NCI-H510A treated with DMSO at 0.1 percent for 48 hours (cell line): ENCODE measurements at regions not wholly inside any gene's neighbourhood (a gene's known extent, or its start where the extent isn't known, plus 50 kb on each side); places are given as distances from the start of the nearest gene placed in this dataset.
A peak's percentile ranks its signal among the peaks of the same experiment; 100 is the strongest.

Experiments
- DNase-seq: peaks from one replicate; lab custom pipeline; 2025; lab: John Stamatoyannopoulos, UW

DNA sequence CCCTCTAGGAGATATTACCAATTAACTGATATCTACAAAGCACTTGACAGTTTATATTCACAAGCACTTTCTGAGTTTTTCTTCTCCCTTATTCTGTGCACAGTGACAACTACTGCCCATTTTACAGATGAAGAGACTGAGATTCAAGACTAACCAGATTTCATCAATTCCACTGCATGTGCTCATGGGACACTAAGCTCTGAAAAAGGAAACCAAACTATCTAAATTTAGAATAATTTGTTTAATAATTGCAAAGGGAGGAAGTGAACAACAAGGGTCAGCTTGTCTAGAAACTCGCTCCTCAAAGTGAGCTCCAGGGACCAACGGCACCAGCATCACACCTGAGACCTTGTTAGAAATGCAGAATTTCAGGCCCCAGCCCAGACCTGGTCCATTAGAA, 50.8 kb upstream of the MYLIP start:
- DNase-seq: no peak

- DNase-seq: no peak
Measured at GRCh38 chr6:16069671-16070070, 59.2 kb upstream of the MYLIP start.

DNA sequence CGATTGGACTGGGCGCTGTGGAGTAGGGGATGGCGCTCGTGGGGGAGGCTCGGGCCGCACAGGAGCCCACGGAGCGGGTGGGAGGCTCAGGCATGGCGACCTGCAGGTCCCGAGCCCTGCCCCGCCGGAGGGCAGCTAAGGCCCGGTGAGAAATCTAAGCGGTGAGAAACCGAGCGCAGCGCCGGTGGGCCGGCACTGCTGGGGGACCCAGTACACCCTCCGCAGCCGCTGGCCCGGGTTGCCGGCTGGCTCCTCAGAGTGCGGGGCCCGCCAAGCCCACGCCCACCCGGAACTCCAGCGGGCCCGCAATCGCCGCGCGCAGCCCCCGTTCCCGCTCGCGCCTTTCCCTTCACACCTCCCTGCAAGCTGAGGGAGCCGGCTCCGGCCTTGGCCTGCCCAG, 59.7 kb upstream of the MYLIP start:
- DNase-seq: no peak

GRCh38 chr6:16067568-16067967, 61.3 kb upstream of the MYLIP start:
- DNase-seq: no peak

DNA sequence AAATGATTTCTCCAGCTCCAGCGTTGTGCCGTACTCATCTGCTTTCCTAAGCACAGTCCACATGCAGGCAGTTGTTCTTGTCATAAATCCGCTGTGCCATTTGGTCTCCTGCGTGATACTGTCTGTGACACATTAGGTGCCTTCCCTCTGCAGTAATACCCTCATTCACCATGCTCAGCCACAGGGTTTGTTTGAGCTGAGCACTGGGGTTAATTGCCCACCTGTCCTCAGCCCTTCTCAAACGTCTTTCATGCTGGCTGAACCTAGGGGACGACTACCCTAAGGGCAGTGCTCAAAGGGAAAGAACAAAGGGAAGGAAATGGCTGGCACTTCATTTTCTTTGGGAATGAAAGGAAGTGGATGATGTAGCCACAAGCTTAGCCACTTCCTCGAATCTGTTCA, 64.2 kb upstream of the MYLIP start:
- peak; percentile 13 for DNase-seq

DNA sequence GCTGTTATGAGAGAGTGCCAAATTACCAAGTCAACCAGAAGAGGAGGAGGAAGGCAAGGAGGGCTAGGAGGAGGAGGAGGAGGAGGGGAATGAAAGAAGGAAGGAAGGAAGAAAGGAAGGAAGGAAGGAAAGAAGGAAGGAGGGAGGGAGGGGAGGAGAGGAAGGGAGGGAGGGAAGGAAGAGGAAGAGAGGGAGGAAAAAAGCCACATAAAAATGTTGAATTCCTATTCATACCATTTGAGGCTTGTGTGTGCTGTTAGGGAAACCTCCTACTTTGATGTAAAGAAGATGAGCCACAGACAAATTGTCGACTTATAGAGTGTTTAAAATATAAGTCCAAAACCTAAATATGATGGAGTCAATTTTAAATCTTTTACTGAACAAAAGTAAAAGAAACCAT, 65.3 kb upstream of the MYLIP start:
- no peak for DNase-seq

DNA sequence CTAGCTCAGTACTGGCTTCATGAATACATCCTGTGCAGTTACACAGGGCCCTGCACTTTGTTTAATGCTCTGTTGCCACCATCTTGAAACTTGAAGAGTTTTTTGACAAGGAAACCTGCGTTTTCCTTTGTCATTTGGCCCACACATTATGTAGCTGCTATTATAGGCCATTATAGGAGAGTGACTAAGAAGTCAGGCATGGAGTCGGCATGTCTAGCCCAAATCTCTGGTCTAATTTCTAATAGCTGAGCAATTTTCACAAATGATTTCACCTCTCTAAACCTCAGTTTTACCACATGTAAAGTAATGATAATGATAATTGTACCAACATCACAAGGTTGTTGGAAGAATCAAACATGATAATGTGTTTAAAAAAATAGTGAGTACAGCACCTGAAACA, 67.1 kb upstream of the MYLIP start:
- no peak for DNase-seq

GRCh38 chr6:16060039-16060438, 68.8 kb upstream of the MYLIP start:
- DNase-seq: peak; percentile 49

- peak; percentile 94 for DNase-seq
Measured at GRCh38 chr6:16059496-16059895, 69.4 kb upstream of the MYLIP start.

DNA sequence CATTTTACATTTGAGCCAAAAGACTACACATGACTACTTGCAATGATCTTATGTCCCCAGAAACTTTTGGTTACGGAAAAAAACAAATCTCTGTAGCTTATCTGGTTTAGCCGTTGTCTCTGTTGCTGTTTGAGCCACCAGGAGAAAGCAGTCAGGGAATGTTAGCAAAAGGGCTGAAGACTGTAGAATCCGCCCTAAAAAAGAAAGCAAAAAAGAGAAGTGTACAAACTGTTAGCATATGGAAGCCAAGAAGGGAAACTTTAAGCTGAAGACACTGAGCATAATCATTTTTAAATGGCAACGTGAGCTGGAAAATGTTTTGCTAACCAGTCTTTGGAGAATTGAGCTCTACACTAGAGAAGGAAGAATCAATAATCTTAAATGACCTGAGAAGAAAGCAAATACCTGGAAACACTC, 69.9 kb upstream of the MYLIP start:
- peak; percentile 18 for DNase-seq

DNA sequence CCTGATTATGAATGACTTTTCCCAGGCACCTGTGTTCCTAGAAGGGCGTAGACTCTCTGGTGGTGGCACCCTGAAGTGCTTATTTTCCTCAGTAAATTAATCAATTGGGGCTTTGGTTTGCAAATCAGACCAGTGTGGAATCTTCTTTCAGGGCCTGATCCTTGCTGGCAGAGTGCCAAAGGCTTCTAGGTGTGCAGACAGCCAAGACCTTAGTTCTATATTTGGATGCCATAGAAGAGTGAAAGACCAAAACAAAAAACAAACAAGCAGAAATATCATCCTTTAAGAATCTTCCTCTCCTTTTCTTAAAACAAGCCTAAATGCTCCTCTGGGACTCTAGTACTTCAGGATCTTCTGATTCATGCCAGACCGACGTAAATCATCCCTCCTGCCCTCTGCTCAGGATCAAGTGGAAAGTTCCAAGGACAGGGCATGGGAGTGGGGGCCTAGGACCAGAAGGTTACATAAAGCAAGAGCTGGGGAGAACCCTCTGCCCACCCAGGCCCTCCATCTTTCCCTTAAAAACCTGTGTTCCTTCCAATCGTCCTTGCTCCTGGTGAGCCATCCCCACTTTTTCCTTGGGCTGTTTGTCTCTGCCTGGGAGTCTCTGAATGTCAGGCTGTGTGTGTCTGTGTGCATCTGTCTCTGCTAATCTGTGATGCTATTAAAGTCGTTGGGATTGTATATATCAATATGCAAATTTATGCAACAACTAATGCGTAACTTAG, 70.5 kb upstream of the MYLIP start:
- peak; percentile 16 for DNase-seq

DNA sequence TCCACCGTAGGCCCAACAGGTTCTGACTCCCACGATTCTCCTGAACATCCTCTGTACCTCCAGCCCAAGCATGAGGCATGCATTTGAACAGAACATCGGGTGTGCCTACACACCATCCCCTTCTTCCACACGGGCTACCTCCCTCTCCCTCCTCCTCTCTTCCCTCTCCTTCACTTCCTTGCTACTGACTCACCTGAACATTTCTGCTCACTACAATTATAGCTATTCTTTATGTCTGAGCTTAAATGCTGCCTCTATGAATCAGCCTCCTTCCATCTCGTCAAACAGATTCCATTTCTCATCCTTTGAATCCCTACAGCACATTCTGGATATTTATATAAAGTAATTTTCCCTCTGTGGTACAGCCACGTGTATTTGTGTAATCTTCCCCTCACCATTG, 71.4 kb upstream of the MYLIP start:
- no peak for DNase-seq

DNA sequence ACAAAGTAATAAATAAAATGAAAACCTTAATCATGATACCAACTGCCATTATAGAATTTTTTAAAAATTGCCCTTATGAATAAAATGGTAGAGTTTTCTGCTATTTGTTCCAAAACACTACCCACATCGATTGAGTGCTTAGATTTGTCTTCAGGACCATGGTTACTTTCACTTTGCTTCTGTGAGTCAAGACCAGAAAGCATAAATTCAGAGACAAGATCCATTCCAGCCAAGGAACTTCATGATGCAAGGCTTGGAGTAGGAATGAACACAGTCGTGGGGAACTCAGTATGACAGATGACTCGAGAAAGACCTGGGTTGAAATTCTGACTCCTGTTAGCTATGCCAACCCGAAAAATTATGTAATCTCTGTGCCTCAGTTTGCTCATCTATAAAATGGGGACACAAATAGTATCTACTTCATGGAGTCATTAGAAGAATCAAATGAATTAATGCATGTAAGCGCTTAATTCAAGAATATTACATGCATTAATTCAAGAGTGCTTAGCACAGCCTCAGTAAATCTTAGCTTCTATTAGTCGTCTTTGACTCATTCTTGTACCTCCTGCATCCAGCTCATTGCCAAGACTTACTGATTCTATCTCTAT, 72.5 kb upstream of the MYLIP start:
- DNase-seq: no peak

- DNase-seq: no peak
Measured at GRCh38 chr6:16055852-16056251, 73.0 kb upstream of the MYLIP start.

DNA sequence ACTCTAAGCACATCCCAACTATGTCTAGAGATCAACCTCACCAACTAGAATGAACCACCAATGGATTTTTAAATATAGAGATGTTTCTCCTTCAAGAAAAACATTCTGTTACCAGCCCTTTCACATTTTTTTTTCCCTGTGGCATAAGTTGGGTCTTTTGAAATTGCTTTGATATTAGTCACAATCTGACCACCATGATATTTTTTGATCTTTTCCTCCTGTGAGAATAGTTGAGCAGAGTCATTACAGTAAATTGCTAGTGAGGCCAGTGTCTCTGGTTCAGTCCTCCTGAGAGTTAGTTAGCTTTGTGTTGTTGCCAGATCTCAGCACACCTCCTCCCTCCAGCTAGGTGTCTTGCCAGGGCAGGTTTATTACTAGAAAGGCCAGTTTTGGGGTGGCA, 79.7 kb upstream of the MYLIP start:
- no peak for DNase-seq

GRCh38 chr6:16048221-16048620, 80.7 kb upstream of the MYLIP start:
- DNase-seq: no peak

DNA sequence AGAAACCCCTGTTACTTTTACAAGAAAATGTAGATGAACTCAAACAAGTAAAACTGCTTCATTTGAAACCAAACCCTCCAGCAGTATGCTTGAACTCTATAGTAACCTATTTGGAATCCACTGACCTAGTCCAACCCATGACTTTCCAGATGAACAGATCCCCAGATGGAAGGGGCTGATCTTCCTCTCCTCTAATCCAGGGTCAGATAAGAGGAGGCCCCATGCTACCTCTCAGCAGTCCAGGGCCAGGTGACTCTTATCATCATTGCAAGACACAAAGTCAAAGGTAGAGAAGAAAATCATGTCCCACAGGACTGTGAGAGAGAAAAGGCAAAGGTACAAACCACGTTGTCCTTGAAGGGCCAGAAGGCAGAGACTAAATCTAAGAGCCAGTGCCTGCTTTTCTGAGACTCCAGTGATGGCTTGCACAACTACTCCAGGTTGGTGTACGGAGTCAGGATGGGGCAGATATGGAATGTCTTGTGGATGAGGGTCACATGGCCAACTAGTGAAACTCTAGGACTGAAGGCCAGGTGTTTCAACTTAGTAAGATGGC, 81.4 kb upstream of the MYLIP start:
- no peak for DNase-seq

DNA sequence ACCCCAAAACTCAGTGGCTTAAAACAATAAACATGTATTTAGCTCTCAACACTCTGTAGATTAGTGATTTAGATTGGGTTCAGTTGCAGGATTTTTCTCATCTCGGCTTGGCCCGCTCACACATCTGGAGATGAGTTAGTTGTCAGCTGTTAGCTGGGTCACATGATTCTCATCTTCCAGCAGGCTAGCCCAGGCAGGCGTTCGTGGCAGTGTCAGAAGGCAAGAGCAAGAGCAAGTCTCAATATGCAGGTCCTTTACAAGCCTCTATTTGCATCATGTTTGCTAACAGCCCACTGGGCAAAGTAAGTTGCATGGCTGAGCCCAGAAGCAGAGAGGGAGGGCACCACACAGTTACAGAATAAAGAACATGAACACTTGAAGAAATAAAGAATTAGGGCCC, 83.6 kb upstream of the MYLIP start:
- no peak for DNase-seq

DNA sequence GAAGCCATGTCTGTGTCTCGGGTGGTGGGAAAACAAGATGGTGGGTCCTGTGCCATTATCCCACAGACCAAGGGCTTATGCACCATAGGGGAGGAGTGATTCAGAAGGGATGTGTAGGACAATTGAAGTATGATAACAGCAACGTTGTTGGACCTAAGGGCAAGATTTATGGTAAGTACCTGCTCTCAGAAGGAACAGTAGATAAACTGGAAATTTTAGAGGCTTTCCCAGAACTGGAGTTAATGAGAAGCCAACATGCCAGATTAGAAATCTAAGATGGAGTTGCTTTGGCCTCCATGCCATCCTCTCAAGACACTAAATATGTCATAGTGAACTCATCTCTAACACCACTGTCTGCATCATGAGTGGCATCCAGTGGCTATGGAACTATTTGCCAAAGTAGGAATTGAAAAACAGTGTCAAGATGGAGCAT, 84.7 kb upstream of the MYLIP start:
- no peak for DNase-seq

DNA sequence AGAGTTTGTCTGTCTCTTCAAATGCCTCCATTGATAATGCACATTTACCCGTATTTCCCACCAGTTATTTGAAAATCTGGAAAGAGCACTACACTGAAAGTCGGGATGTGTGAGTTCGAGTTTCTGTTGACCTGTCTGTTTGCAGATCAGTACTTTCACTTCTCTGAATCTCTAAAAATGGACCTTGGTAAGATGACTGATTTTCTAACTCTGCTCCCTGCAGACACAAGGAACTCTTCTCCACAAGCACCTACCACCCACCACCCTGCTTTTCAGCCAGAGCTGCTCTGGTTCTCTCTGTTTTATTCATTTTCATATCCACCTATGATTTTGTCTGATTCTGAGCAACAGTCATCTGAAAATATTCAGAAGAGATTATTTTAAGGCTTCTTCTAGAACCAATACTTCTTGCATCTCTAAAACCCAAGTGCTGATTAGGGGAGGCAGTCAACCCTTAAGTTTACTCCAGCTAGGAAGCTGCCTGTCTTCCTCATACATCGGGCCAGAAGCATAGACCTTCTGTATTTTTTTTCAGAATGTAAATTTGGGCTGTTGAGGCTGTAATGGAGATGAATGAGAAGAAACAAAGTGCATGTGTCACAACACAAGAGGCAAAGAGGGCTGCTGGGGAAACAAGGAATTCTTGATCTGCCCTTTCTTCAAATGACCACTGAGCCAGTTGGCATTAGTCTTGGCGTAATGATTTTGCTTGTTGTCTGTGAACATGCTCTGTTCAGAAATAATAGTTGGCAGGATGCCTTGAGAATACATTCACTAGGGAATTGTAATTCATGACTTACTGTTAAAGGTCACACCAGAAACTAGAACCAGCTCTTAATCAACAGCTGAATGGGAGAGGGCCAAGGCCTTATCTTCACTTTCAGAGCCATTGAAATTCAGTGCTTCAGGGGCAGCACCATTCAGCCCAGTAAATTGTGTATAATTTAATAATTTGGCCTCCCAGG, 85.4 kb upstream of the MYLIP start:
- DNase-seq: no peak

DNA sequence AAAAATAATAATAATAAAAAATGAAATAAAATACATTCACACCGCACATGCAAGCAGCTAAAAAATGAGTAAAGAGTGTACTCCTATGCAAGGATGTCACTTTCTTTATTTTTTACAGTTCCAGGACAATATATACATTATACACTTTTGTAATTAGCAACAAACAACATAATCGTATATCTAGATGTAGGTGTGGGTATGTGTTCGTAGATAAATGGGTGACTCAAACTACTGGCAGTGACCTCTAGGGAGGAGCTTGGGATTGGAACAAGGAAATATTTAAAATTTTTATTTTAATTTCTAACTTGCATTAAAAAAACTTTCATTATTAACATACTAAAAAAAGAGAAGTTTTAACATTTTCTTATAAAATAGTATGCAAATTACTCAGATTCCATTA, 86.1 kb upstream of the MYLIP start:
- no peak for DNase-seq

GRCh38 chr6:16041327-16041726, 87.6 kb upstream of the MYLIP start:
- DNase-seq: no peak

DNA sequence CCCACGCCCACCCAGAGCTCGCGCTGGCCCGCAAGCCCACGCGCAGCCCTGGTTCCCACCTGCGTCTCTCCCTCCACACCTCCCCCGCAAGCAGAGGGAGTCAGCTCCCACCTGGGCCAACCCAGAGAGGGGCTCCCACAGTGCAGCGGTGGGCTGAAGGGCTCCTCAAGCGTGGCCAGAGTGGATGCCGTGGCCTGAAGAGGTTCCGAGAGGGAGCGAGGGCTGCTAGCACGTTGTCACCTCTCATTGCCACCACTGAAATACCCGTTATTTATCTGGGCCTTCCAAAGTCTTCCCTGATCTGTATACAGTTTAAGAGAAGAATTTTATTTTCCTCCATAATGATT, 88.3 kb upstream of the MYLIP start:
- no peak for DNase-seq
